Spleen (tissue), 7 donors: ENCODE measurements at regions not wholly inside any gene's neighbourhood (a gene's known extent, or its start where the extent isn't known, plus 50 kb on each side); places are given as distances from the start of the nearest gene placed in this dataset.

Experiments
- POLR2A ChIP-seq, 3 donors: fragments of 450-650 bp; IDR thresholded peaks; one replicate each; pipeline ENCODE4 v1.5.1; 2017; ENCODE audit warnings: antibody characterized with exemption in 3 of 3, mild to moderate bottlenecking in 1 of 3
- POLR2AphosphoS5 ChIP-seq, 3 donors: sonication (generic); formaldehyde crosslinking; IDR thresholded peaks; one replicate each; pipeline ENCODE4 v1.5.1; 2017; ENCODE audit warnings: antibody characterized with exemption in 3 of 3
- TF ChIP-seq, protein P1 (sequence below), 11 experiments: fragments of 200-600 bp in 7 of 11; fragments of 450-650 bp in 4 of 11; sonication (generic) in 4 of 11; IDR thresholded peaks in 8 of 11; conservative IDR thresholded peaks in 3 of 11; 1 replicate in 7 of 11; 2 replicates in 4 of 11; pipeline versions ENCODE4 v1.4.0 to v1.8.0; 2016 to 2021; ENCODE audit warnings: antibody characterized with exemption in 11 of 11, inconsistent platforms in 4 of 11, mild to moderate bottlenecking in 1 of 11
- donor health status: DM: no; HTN: no; CAD: no; lungs with moderate emphysema.
- donor health status: DM: no; HTN: no; CAD: no.
- donor health status: DM: no; HTN: no; CAD: no.

DNA sequence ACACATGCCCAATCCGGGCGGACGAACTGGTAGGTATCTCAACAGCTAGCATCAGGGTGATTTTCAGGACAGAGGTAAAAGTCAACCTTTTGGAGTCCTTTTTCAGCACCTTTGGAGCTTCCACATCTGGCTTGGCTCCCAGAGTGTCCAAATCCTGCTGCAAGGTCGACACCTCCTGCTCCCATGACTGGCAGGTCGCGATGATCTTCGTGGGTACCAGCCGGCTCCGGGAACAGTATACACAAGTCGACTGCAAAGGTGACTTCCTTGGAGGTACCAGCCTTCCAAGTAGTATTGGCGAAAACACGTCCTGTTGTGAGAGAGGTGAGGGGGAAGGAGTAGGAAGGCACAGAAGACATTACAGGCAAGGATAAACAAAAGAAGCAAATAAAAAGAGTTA, 672.7 kb downstream of the TMEM121 start:
- TF ChIP-seq, protein P1, sequence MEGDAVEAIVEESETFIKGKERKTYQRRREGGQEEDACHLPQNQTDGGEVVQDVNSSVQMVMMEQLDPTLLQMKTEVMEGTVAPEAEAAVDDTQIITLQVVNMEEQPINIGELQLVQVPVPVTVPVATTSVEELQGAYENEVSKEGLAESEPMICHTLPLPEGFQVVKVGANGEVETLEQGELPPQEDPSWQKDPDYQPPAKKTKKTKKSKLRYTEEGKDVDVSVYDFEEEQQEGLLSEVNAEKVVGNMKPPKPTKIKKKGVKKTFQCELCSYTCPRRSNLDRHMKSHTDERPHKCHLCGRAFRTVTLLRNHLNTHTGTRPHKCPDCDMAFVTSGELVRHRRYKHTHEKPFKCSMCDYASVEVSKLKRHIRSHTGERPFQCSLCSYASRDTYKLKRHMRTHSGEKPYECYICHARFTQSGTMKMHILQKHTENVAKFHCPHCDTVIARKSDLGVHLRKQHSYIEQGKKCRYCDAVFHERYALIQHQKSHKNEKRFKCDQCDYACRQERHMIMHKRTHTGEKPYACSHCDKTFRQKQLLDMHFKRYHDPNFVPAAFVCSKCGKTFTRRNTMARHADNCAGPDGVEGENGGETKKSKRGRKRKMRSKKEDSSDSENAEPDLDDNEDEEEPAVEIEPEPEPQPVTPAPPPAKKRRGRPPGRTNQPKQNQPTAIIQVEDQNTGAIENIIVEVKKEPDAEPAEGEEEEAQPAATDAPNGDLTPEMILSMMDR (IDR thresholded peaks at IDR 0.05 in 8 of 11, conservative IDR thresholded peaks at IDR 0.05 in 3 of 11): no peak
- no peak for TF ChIP-seq POLR2A (IDR thresholded peaks at IDR 0.05)
- no peak for TF ChIP-seq POLR2AphosphoS5 (IDR thresholded peaks at IDR 0.05)
